OCI-LY3 (cell line): ENCODE measurements at regions not wholly inside any gene's neighbourhood (a gene's known extent, or its start where the extent isn't known, plus 50 kb on each side); places are given as distances from the start of the nearest gene placed in this dataset.

Source experiments
- H2AFZ ChIP-seq: fragments of 200-600, 300-600 bp; shearing (Covaris generic); 2 replicates; pipeline ENCODE4 v1.6.0; 2014; ENCODE audit warnings: antibody characterized with exemption, low read depth, low read length
- H3K27ac ChIP-seq: fragments of 200-600, 300-600 bp; sonication (generic); 2 replicates; pipeline ENCODE4 v1.5.1; 2014; ENCODE audit warnings: mild to moderate bottlenecking, low read length, moderate library complexity, mixed read lengths
- H3K27me3 ChIP-seq: fragments of 200-600, 300-600 bp; sonication (generic); 2 replicates; pipeline ENCODE4 v1.6.1; 2014; ENCODE audit warnings: low read depth, low read length, mixed read lengths
- H3K36me3 ChIP-seq: fragments of 200-600, 300-600 bp; sonication (generic); replicated peaks from 2 replicates; pipeline ENCODE3; 2014; ENCODE audit warnings: low read depth, low read length, mixed read lengths
- H3K4me1 ChIP-seq: fragments of 300-600, 200-600 bp; sonication (generic); 2 replicates; pipeline ENCODE4 v1.6.1; 2014; ENCODE audit warnings: low read length, mixed read lengths
- H3K4me2 ChIP-seq: fragments of 200-600, 300-600 bp; sonication (generic); 2 replicates; pipeline ENCODE4 v1.6.1; 2014; ENCODE audit warnings: low read length, mixed read lengths
- H3K4me3 ChIP-seq: fragments of 300-600, 200-600 bp; sonication (generic); 2 replicates; pipeline ENCODE4 v1.5.1; 2014; ENCODE audit warnings: antibody characterized with exemption, mild to moderate bottlenecking, low read length, moderate library complexity
- H3K79me2 ChIP-seq: fragments of 300-600, 200-600 bp; shearing (Covaris generic); 2 replicates; pipeline ENCODE4 v1.6.1; 2014; ENCODE audit warnings: mild to moderate bottlenecking, low read length, mixed read lengths
- H3K9ac ChIP-seq: fragments of 300-600, 200-600 bp; shearing (Covaris generic); 2 replicates; pipeline ENCODE4 v1.6.0; 2014; ENCODE audit warnings: mild to moderate bottlenecking, low read length, moderate library complexity
- H3K9me3 ChIP-seq: fragments of 200-600, 300-600 bp; shearing (Covaris generic); 2 replicates; pipeline ENCODE4 v1.6.1; 2014; ENCODE audit warnings: low read length, mixed read lengths; ENCODE audit not compliant: insufficient read depth
- H4K20me1 ChIP-seq: fragments of 200-600, 300-600 bp; sonication (generic); 2 replicates; pipeline ENCODE4 v1.6.1; 2016; ENCODE audit warnings: low read length, mixed read lengths; ENCODE audit not compliant: insufficient read depth
- CTCF ChIP-seq: fragments of 200-600, 300-600 bp; sonication (generic); IDR thresholded peaks from 2 replicates; pipeline ENCODE4 v1.5.1; 2014; ENCODE audit warnings: antibody characterized with exemption, low read length, low read depth
- EZH2phosphoT487 ChIP-seq: fragments of 200-600 bp; shearing (Covaris generic); IDR thresholded peaks from 2 replicates; pipeline ENCODE4 v1.6.1; 2018; ENCODE audit warnings: antibody characterized with exemption, mixed run types, low read depth

DNA sequence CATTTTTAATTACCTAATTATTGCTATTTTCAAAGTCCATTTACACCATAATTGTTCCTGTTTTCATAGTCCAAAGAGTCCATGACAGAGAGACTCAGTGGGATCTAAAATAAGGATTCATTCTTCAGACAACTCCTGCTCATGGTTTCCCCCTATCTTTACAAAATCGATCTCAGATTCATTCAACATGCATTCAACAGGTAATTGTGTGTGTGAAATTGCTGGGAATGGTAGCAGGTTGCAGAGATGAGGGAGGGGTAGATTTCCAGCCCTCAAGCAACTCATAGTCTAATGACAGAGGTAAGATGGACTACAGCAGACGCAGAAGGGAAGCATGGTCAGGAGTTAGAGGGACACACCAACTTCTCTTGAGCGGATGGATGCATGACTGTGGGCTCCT is 138.1 kb downstream of the TSHZ3 start:
- Histone ChIP-seq H3K4me2 (no peak overlapping the region), H3K27me3 (no peaks in the 10 kb centered on the region), H3K36me3 (no peaks in the 10 kb centered on the region), H3K4me3 (no peak overlapping the region), H3K27ac (no peak overlapping the region), H3K9ac (no peak overlapping the region), H3K9me3 (no peaks in the 10 kb centered on the region), H3K79me2 (no peaks in the 10 kb centered on the region), H2AFZ (no peak overlapping the region), H4K20me1 (no peaks in the 10 kb centered on the region), H3K4me1 (no peaks in the 10 kb centered on the region)
- TF ChIP-seq EZH2phosphoT487 (no peak), CTCF (no peak)

GRCh38 chr19:31205887-31206518 is 143.2 kb downstream of the TSHZ3 start:
- H3K27me3 ChIP-seq, result no peaks in the 10 kb centered on the region
- no peak overlapping the region for H3K9ac ChIP-seq
- no peak for TF ChIP-seq EZH2phosphoT487
- TF ChIP-seq CTCF, result no peak
- H3K27ac ChIP-seq, result no peak overlapping the region
- no peaks in the 10 kb centered on the region for H3K79me2 ChIP-seq
- no peaks in the 10 kb centered on the region for H3K9me3 ChIP-seq
- no peaks in the 10 kb centered on the region for H3K36me3 ChIP-seq
- no peak overlapping the region for H3K4me3 ChIP-seq
- no peak overlapping the region for H2AFZ ChIP-seq
- H4K20me1 ChIP-seq, result no peaks in the 10 kb centered on the region
- H3K4me1 ChIP-seq, result no peaks in the 10 kb centered on the region
- H3K4me2 ChIP-seq, result no peak overlapping the region

DNA sequence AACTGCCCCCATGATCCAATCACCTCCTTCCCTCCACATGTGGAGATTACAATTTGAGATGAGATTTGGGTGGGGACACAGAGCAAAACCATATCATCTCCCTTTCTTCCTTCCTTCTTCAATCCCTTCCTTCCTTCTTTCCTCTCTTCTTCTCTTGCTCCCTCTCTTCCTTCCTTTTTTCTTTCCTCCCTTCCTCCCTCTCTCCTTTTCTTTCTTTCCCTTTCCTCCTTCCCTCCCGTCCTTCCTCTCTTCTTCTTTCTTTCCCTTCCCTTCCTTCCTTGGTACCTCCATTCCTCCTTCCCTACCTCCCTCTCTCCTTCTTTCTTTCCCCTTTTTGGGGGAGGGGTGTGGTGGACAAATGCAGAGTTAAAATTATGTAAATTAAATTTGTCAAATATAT is 145.1 kb downstream of the TSHZ3 start:
- no peaks in the 10 kb centered on the region for H3K79me2 ChIP-seq
- no peaks in the 10 kb centered on the region for H3K9me3 ChIP-seq
- no peak overlapping the region for H3K4me2 ChIP-seq
- no peaks in the 10 kb centered on the region for H3K36me3 ChIP-seq
- no peaks in the 10 kb centered on the region for H3K27me3 ChIP-seq
- no peaks in the 10 kb centered on the region for H3K4me1 ChIP-seq
- no peak overlapping the region for H2AFZ ChIP-seq
- H3K9ac ChIP-seq, result no peak overlapping the region
- TF ChIP-seq EZH2phosphoT487 (no peak), CTCF (no peak)
- H4K20me1 ChIP-seq, result no peaks in the 10 kb centered on the region
- no peak overlapping the region for H3K4me3 ChIP-seq
- no peak overlapping the region for H3K27ac ChIP-seq

DNA sequence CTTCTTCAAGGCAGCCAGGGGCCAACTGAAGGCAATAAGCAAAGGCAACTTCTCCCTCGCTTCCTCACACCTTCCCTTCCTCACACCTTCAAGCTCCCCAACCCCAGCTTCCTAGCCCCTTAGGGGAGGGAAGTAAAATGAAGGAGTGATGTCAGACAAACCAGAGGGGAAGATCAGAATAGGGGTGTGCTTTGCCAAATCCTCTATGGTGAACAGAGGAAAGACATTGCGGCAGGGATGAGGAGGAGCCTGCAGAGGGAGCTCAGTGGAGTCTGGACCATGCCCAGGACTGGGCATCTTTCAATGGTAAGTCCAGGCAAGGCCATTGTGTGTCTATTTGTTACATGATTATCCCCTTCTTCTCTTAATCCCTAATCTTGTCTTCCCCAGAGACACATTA is 164.0 kb downstream of the TSHZ3 start:
- no peak overlapping the region for H3K4me2 ChIP-seq
- no peak overlapping the region for H2AFZ ChIP-seq
- no peaks in the 10 kb centered on the region for H3K4me1 ChIP-seq
- TF ChIP-seq EZH2phosphoT487 (no peak), CTCF (no peak)
- no peak overlapping the region for H3K4me3 ChIP-seq
- H3K9me3 ChIP-seq, result no peaks in the 10 kb centered on the region
- H3K9ac ChIP-seq, result no peak overlapping the region
- H3K79me2 ChIP-seq, result no peaks in the 10 kb centered on the region
- no peaks in the 10 kb centered on the region for H4K20me1 ChIP-seq
- no peaks in the 10 kb centered on the region for H3K27me3 ChIP-seq
- no peak overlapping the region for H3K27ac ChIP-seq
- no peaks in the 10 kb centered on the region for H3K36me3 ChIP-seq
